Epithelial cell of proximal tubule (primary cell): ENCODE measurements at regions not wholly inside any gene's neighbourhood (a gene's known extent, or its start where the extent isn't known, plus 50 kb on each side); places are given as distances from the start of the nearest gene placed in this dataset.

ENCODE experiments used
- DNase-seq: peaks from one replicate; pipeline ENCODE4 v3.0.0-alpha.2; 2011; ENCODE audit warnings: low read depth
- H3K4me3 ChIP-seq: 2 replicates; pipeline ENCODE4 v1.5.1; 2011; ENCODE audit warnings: low read depth, mild to moderate bottlenecking, low read length
- CTCF ChIP-seq: conservative IDR thresholded peaks from 2 replicates; pipeline ENCODE4 v1.5.1; 2012; ENCODE audit warnings: low read depth, mild to moderate bottlenecking, low read length

- DNase-seq = no peak
- no peak for TF ChIP-seq CTCF
Measured at GRCh38 chr21:35779167-35779566, 281.2 kb downstream of the SETD4 start.

GRCh38 chr21:35777081-35777480 is 283.2 kb downstream of the SETD4 start:
- DNase-seq = no peak
- TF ChIP-seq CTCF = no peak
- no peak overlapping the region for H3K4me3 ChIP-seq

More at GRCh38 chr21:35779167-35779566, 281.2 kb downstream of the SETD4 start:
- no peak overlapping the region for H3K4me3 ChIP-seq

- H3K4me3 ChIP-seq = no peak overlapping the region
- no peak for TF ChIP-seq CTCF
- DNase-seq = no peak
Measured at GRCh38 chr21:35775778-35776544, 284.4 kb downstream of the SETD4 start.

- no peak for TF ChIP-seq CTCF
- DNase-seq = no peak
- no peak overlapping the region for H3K4me3 ChIP-seq
Measured at GRCh38 chr21:35770101-35770945, 290.0 kb downstream of the SETD4 start.

- no peak for TF ChIP-seq CTCF
- H3K4me3 ChIP-seq = no peak overlapping the region
- DNase-seq = no peak
Measured at GRCh38 chr21:35768187-35768586, 292.1 kb downstream of the SETD4 start.

GRCh38 chr21:35764586-35764985 is 295.7 kb downstream of the SETD4 start:
- DNase-seq = no peak
- no peak overlapping the region for H3K4me3 ChIP-seq
- TF ChIP-seq CTCF = no peak
